ENCODE measurements at regions not wholly inside any gene's neighbourhood (a gene's known extent, or its start where the extent isn't known, plus 50 kb on each side); places are given as distances from the start of the nearest gene placed in this dataset.

DNA sequence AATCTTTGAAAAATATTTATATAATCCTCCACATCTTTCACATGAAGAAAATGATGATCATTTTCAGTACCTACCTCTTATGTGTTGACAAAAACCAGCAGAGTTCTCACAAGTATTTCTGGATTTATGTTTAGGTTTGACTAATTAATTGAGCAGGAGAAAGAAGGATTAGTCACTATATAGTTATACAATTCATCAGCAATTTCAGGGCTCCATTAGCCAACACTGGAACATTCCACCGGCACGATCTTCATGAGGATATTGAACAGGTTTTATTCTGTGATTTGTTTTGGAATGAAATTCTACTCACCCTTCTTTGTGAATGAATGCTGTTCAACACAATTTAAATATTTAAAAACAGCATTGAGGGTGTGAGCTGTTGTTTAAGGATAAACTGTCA, 163.2 kb downstream of the SEM1 start:
- Mint-ChIP-seq H3K36me3 (ENCODE audit: low read depth) (no peaks in the 10 kb centered on the region), H3K27me3 (no peaks in the 10 kb centered on the region), H3K9me3 (peaks cover 9% of the 10 kb centered on the region), H3K4me1 (ENCODE audit: low read depth) (no peaks in the 10 kb centered on the region), H3K4me3 (no peak overlapping the region), H3K27ac (no peak overlapping the region)
- intact Hi-C loops (cut with micrococcal nuclease): no loop called here

DNA sequence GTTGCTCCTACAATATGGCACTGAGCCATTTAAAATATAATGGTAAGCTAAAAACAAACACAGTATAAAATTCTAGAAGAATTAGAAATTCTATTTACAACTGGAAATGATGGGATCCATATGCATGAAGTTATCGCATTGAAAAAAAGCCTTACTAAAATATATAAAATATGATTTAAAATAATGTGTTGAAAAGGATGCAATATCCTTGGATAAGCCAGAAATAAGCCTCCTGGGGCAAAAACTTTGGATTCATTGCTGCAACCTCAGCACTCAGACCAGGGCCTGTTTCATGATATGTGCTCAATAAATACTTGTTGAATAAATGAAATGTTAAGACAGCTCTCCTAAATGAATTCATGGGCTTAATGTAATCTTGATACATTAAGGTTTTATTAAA, 170.2 kb downstream of the SEM1 start:
- Mint-ChIP-seq H3K4me3 (no peak overlapping the region), H3K27me3 (no peaks in the 10 kb centered on the region), H3K27ac (no peak overlapping the region), H3K36me3 (ENCODE audit: low read depth) (no peaks in the 10 kb centered on the region), H3K9me3 (no peaks in the 10 kb centered on the region), H3K4me1 (ENCODE audit: low read depth) (peaks cover 7% of the 10 kb centered on the region)
- intact Hi-C loops (cut with micrococcal nuclease): no loop called here

DNA sequence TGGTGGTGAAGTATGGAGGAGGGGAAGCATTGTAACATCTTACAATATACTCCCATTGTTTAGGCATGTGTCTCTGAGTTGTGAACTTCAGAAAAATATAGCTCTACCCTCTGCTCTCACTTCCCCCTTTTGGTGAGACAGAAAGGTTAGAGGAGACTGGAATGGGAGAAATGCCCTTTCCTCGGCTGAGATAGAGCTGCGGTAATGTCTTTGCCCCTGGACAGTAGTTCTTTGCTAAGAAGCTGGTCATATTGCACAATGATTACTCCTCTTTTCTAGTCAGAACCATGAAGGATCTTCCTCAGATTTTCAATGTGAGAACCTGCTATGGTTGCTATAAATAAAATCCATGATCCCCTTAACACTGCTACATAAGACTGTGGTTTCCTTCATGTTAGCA, 171.0 kb downstream of the SEM1 start:
- no peaks in the 10 kb centered on the region for H3K27me3 Mint-ChIP-seq
- no peak overlapping the region for H3K27ac Mint-ChIP-seq
- intact Hi-C loops (cut with micrococcal nuclease): no loop called here
- H3K36me3 Mint-ChIP-seq (ENCODE audit: low read depth): no peaks in the 10 kb centered on the region
- H3K4me1 Mint-ChIP-seq (ENCODE audit: low read depth): peaks cover 7% of the 10 kb centered on the region
- no peak overlapping the region for H3K4me3 Mint-ChIP-seq
- no peaks in the 10 kb centered on the region for H3K9me3 Mint-ChIP-seq

DNA sequence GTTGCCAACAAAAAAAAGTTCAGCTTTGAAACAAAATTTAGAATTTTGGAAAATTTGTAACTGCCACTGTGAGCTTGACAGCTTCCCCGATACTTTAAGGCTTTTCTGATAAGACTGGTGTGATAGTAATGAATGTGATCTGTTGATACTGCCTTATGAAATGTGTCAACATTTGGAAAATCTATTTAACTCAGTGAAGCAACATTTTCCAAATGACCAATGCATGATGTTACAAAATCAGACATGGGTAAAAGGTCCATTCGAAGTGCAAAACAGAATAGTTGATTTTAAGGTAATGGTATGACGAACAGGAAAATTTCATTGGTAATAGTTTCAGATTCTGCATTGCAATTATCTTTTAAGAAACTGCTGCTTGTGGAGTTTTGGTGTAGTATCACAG, 175.4 kb downstream of the SEM1 start:
- H3K27me3 Mint-ChIP-seq: no peaks in the 10 kb centered on the region
- peaks cover 7% of the 10 kb centered on the region for H3K4me1 Mint-ChIP-seq (ENCODE audit: low read depth)

DNA sequence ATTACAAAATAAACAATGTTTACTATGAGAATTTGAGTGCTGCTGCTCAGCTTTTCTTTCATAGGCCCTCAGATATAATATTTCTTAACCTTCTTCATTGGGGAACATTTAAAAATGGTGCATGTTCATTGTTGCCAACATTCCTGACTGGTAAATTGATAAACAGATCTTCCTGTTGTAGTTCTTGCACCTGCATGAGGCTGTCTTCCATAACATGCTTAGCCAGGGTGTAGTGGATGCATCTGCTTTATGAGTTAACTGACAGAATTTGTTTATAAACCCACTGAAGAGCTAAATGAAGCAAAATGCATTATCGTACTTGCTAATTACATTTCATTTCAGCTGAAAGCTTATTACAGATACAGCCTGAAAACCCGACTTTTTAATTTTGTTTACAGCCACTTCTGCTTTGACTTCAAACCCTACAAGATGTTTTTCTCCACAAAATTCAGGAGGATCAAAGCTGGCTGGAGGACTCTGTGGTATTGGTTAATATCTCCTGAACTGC, 177.2 kb downstream of the SEM1 start:
- intact Hi-C loops (cut with micrococcal nuclease): no loop called here
- H3K36me3 Mint-ChIP-seq (ENCODE audit: low read depth): no peaks in the 10 kb centered on the region
- no peaks in the 10 kb centered on the region for H3K4me1 Mint-ChIP-seq (ENCODE audit: low read depth)
- H3K27ac Mint-ChIP-seq: no peak overlapping the region
- no peaks in the 10 kb centered on the region for H3K27me3 Mint-ChIP-seq
- no peak overlapping the region for H3K4me3 Mint-ChIP-seq
- H3K9me3 Mint-ChIP-seq: no peaks in the 10 kb centered on the region

More for the DNA sequence above, 175.4 kb downstream of the SEM1 start:
- no peak overlapping the region for H3K4me3 Mint-ChIP-seq
- intact Hi-C loops (cut with micrococcal nuclease): no loop called here
- no peaks in the 10 kb centered on the region for H3K36me3 Mint-ChIP-seq (ENCODE audit: low read depth)
- no peaks in the 10 kb centered on the region for H3K9me3 Mint-ChIP-seq
- no peak overlapping the region for H3K27ac Mint-ChIP-seq

DNA sequence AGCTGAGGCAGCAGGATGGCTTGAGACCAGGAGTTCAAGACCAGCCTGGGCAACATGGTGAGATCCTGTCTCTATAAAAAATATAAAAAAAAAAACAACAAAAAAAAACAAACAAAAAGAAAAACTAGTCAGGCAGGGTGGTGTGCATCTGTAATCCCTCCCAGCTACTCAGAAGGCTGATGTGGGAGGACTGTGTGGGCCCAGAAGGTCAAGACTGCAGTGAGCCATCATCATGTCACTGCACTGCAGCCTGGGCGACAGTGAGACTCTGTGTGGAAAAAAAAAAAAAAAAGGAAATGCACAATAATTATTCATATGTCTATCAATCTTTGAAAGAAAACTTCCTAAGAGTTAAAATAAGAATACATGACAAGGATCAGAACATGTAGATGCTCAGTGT, 178.3 kb downstream of the SEM1 start:
- Mint-ChIP-seq H3K27ac (no peak overlapping the region), H3K36me3 (ENCODE audit: low read depth) (no peaks in the 10 kb centered on the region), H3K27me3 (peaks cover 1% of the 10 kb centered on the region), H3K9me3 (no peaks in the 10 kb centered on the region), H3K4me3 (no peak overlapping the region), H3K4me1 (ENCODE audit: low read depth) (no peaks in the 10 kb centered on the region)
- intact Hi-C loops (cut with micrococcal nuclease): no loop called here

DNA sequence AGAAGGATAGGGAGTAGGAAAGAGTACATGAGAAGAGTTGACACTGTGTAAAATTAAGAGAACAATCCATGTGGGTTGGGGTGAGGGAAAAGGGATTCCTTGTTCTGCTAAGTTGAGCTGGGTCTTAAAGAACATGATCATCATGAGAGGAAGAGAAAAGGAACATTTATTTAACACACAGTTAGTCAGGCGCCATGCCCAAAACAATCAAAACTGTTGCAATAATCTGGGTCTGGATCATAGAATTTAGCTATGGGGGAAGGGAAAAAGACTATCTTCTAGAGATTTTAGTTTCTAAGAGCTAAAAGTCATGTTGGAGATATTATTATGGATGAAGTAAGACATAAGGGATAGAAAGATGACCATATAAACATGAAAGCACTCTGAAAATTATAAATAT, 178.9 kb downstream of the SEM1 start:
- H3K36me3 Mint-ChIP-seq (ENCODE audit: low read depth): no peaks in the 10 kb centered on the region
- no peaks in the 10 kb centered on the region for H3K9me3 Mint-ChIP-seq
- H3K4me1 Mint-ChIP-seq (ENCODE audit: low read depth): no peaks in the 10 kb centered on the region
- peaks cover 1% of the 10 kb centered on the region for H3K27me3 Mint-ChIP-seq
- intact Hi-C loops (cut with micrococcal nuclease): no loop called here
- H3K27ac Mint-ChIP-seq: no peak overlapping the region
- no peak overlapping the region for H3K4me3 Mint-ChIP-seq

DNA sequence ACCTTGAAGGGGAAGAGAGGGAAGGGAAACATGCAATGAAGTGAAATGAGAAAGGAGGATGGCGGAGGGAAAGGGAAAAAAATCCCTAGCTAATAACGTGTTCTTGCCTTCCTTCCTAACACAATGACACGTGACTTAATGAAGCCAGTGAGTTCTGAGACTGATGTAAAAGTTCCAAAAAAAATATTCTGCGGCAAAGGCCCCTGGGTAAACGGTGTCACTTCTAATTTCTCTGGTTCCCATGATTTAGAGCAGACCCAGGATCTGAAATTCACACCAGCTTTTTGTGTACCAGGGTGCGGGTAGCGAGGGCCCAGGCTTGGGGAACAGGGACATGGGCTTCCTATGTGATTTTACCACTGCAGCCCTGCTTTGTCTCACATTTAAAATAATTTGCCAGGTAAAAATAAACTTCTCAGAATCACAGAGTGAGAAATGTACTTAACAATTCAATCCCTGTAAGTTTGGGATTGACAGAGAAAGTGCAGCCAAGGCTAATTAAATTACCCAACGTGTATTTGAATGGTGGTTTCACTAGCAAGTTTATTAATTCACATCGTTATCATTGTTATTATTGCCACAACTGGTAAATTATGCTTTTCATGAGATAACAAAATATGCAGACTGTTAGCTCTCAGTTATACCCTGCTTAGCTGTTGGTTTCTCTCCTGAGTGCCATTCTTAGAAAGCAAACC, 182.4 kb downstream of the SEM1 start:
- Mint-ChIP-seq H3K27ac (no peak overlapping the region), H3K36me3 (ENCODE audit: low read depth) (no peaks in the 10 kb centered on the region)

DNA sequence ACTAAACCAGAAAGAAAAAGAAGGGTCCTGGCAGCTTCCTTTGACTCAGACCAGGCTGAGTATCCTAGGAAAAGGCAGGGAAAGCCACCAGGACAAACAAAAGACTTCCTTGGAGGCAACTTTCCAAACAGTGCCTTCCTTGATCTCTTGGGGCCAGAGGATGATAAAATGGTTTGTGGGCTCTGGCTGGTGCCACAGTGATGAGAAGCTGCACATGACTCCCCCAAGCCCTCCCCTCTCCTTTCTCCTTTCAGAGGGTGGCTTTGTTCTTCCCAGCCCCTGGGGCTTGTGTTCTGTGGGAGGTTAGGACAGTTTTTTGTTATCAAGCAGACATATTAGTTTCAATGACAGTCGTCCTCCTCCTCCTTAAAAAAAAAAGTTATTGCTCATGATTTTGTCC, 183.2 kb downstream of the SEM1 start:
- Mint-ChIP-seq H3K4me3 (no peak overlapping the region), H3K27me3 (peaks cover 3% of the 10 kb centered on the region), H3K9me3 (no peaks in the 10 kb centered on the region), H3K36me3 (ENCODE audit: low read depth) (no peaks in the 10 kb centered on the region), H3K27ac (no peak overlapping the region), H3K4me1 (ENCODE audit: low read depth) (no peaks in the 10 kb centered on the region)
- intact Hi-C loops (cut with micrococcal nuclease): no loop called here

More for the DNA sequence above, 182.4 kb downstream of the SEM1 start:
- no peak overlapping the region for H3K4me3 Mint-ChIP-seq
- no peaks in the 10 kb centered on the region for H3K9me3 Mint-ChIP-seq
- intact Hi-C loops (cut with micrococcal nuclease): no loop called here
- peaks cover 3% of the 10 kb centered on the region for H3K27me3 Mint-ChIP-seq
- H3K4me1 Mint-ChIP-seq (ENCODE audit: low read depth): no peaks in the 10 kb centered on the region

DNA sequence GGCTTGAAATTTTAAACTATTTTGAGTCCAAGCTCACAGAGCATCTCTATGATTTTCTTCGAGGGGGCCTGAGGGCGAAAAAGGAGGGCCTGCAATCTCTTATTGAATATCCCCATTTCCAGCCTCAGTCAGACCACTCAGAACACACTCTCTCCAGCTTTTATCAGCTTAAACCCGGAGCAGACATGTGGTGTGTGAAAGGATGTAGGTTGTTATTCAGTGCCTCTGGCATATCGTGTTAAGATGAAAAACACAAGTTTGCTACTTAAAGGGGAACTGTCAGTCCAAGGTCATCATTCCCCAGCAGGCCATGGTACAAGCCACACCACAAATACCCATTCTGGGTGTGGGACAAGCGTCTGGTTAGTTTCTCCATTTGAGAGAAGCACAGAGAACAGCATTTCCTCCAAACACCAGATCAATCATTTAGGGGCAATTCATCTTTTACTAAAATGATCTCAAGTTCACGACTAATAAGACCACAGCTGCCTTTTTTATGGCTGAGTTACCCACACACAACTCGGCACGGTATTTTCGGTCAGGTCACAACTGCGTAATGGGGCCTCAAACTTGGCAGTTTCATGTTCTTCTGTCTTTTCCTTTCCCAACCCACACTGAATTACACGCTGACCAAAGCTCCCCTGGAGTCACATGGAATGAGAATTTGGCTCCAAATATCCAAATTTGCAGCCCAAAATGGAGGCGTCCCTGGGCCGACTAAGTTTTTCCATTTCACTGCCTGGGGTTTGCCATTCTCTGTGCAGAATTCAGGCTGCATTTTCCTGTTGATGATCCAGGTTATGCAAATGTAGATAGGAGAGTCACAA, 188.4 kb downstream of the SEM1 start:
- Mint-ChIP-seq H3K4me1 (ENCODE audit: low read depth) (no peaks in the 10 kb centered on the region), H3K4me3 (no peak overlapping the region), H3K27me3 (peaks cover 1% of the 10 kb centered on the region), H3K36me3 (ENCODE audit: low read depth) (no peaks in the 10 kb centered on the region), H3K27ac (no peak overlapping the region), H3K9me3 (no peaks in the 10 kb centered on the region)
- intact Hi-C loops (cut with micrococcal nuclease): no loop called here

DNA sequence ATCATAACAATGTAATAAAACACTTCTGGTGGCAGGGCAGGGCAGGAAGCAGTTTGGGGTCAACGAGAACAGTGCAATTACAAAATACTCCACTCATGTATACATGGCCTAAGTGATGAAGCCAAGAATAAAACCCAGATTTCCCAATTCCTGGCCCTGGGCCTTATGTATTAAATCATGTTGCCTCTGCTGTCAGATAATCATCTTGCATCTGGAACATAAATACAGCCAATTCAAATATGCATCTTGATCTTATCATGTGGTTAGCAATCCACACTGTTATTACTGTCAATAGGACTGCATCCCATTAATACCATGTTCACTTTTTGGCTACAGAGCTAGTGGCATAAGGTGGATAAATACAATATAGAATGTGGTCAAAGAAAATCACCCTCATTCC, 186.5 kb upstream of the SLC25A13 start:
- Mint-ChIP-seq H3K9me3 (no peaks in the 10 kb centered on the region), H3K27ac (no peak overlapping the region), H3K4me3 (no peak overlapping the region), H3K27me3 (no peaks in the 10 kb centered on the region), H3K36me3 (ENCODE audit: low read depth) (no peaks in the 10 kb centered on the region), H3K4me1 (ENCODE audit: low read depth) (no peaks in the 10 kb centered on the region)
- intact Hi-C loops (cut with micrococcal nuclease): no loop called here

DNA sequence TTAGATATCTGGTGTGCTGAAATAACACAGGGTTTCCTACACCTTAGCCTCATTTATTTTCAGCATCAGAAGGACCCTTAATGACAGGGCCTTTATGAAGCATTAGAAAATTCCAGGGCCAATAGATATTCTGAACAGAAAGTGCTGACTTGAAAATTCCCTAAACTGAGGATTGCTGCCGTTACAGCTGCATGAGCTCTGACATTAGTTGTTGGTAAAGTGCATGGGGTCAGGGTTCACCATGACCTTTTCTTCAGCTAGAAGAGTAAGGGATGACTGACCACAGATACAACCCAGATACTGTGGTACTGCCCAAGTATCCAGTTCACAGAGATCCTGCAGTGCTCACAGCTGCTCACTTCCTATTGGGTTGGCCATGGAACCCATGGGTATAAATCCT, 181.7 kb upstream of the SLC25A13 start:
- Mint-ChIP-seq H3K4me3 (no peak overlapping the region), H3K27me3 (no peaks in the 10 kb centered on the region), H3K9me3 (no peaks in the 10 kb centered on the region), H3K4me1 (ENCODE audit: low read depth) (no peaks in the 10 kb centered on the region), H3K27ac (no peak overlapping the region), H3K36me3 (ENCODE audit: low read depth) (no peaks in the 10 kb centered on the region)
- intact Hi-C loops (cut with micrococcal nuclease): no loop called here

DNA sequence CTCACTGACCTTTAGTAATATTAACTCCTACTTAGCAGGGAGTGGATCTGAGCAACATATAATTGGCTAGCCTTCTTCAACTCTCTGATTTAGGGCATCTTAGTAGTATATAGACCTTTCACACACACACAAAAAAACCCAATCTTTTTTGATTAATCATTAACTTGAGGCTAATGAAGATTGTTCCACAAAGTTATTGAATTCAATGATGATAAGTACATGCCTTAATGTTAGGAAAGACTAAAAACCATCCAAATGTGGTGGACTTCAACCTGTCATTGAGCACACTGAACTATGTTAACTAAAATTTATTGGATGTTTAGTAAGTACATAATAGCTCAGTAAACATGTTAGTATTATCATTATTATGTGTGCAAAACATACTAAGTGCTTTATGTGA, 179.4 kb upstream of the SLC25A13 start:
- Mint-ChIP-seq H3K36me3 (ENCODE audit: low read depth) (no peaks in the 10 kb centered on the region), H3K4me1 (ENCODE audit: low read depth) (no peaks in the 10 kb centered on the region), H3K27me3 (no peaks in the 10 kb centered on the region), H3K4me3 (no peak overlapping the region), H3K27ac (no peak overlapping the region), H3K9me3 (no peaks in the 10 kb centered on the region)
- intact Hi-C loops (cut with micrococcal nuclease): no loop called here

DNA sequence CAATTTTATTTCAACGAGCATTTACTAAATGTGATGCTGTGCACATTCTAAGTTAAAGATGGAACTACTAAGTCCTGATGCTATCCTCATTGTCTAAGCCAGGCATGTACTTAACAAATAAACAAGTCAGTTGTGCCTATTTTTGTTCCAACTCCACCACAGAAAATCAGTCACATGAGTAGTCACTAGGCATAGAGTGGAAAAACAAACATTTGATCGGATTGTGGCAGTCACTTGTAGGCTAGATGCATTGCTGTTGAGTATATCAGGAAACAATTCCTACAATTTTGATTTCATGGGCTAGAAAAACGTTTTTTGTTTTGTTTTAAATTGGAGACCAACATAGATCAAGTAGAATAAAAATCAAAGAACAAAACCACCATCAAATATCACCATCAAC, 177.6 kb upstream of the SLC25A13 start:
- Mint-ChIP-seq H3K4me3 (no peak overlapping the region), H3K27me3 (no peaks in the 10 kb centered on the region), H3K9me3 (no peaks in the 10 kb centered on the region), H3K36me3 (ENCODE audit: low read depth) (no peaks in the 10 kb centered on the region), H3K4me1 (ENCODE audit: low read depth) (peaks cover 5% of the 10 kb centered on the region), H3K27ac (no peak overlapping the region)
- intact Hi-C loops (cut with micrococcal nuclease): no loop called here

All from dendritic cell treated with granulocyte-macrophage colony-stimulating factor and Interleukin-4, amounts not matched to agents 40 ng/mL and 50 ng/mL, for 4 days (primary cell).